Lung (tissue), 11 donors: ENCODE measurements at regions not wholly inside any gene's neighbourhood (a gene's known extent, or its start where the extent isn't known, plus 50 kb on each side); places are given as distances from the start of the nearest gene placed in this dataset.

Source experiments
- ATAC-seq: fragments of 200-7000 bp; cut with Tn5 transposase; one replicate; pipeline ENCODE4 v1.9.1; 2020; ENCODE audit warnings: moderate number of reproducible peaks; ENCODE audit not compliant: insufficient read depth, low FRiP score
- DNase-seq, 3 donors: peaks; one replicate each; pipeline ENCODE4 v3.0.0-alpha.2; 2013 to 2017
- H3K27ac ChIP-seq, 2 donors: one replicate each; pipeline ENCODE4 v1.5.1; 2013; ENCODE audit warnings: mild to moderate bottlenecking in 2 of 2, moderate library complexity in 2 of 2, control low read depth in 1 of 2, inconsistent platforms in 1 of 2, low read depth in 1 of 2, low read length in 1 of 2
- H3K27me3 ChIP-seq, 3 donors: one replicate each; pipeline ENCODE4 v1.5.1; 2013; ENCODE audit warnings: low read length in 2 of 3; ENCODE audit not compliant: control insufficient read depth in 3 of 3, insufficient read depth in 3 of 3
- H3K36me3 ChIP-seq, 4 donors: one replicate each; pipeline ENCODE4 v1.5.1; 2013; ENCODE audit warnings: low read length in 4 of 4, mild to moderate bottlenecking in 1 of 4, moderate library complexity in 1 of 4; ENCODE audit not compliant: control insufficient read depth in 4 of 4, insufficient read depth in 4 of 4
- H3K4me1 ChIP-seq, 5 donors: one replicate each; pipeline ENCODE4 v1.5.1; 2013; ENCODE audit warnings: low read length in 5 of 5, mild to moderate bottlenecking in 2 of 5, moderate library complexity in 1 of 5; ENCODE audit not compliant: control insufficient read depth in 5 of 5, insufficient read depth in 5 of 5
- H3K4me3 ChIP-seq: one replicate; pipeline ENCODE4 v1.5.1; 2013; ENCODE audit warnings: mild to moderate bottlenecking, control low read depth, moderate library complexity
- H3K9ac ChIP-seq, 2 donors: one replicate each; pipeline ENCODE4 v1.5.1; 2013; ENCODE audit warnings: low read length in 2 of 2, control low read depth in 1 of 2; ENCODE audit not compliant: insufficient read depth in 1 of 2
- H3K9me3 ChIP-seq, 4 donors: one replicate each; pipeline ENCODE4 v1.5.1; 2013; ENCODE audit warnings: low read length in 3 of 4, mild to moderate bottlenecking in 1 of 4, moderate library complexity in 1 of 4; ENCODE audit not compliant: control insufficient read depth in 4 of 4, insufficient read depth in 3 of 4
- CTCF ChIP-seq: IDR thresholded peaks from 2 replicates; pipeline ENCODE4 v1.5.1; 2012; ENCODE audit warnings: mild to moderate bottlenecking; ENCODE audit errors: control extremely low read depth, extremely low read depth
- WGBS, 2 donors: extraction: QIAGEN DNeasy Blood & Tissue Kit; methylation state at CpG; one replicate each; pipeline ENCODE4 v1.1.7; 2013; 5-methylcytosine and 5-hydroxymethylcytosine counted together
- donor health status: control.
- donor health status: control.
- donor health status: Bipolar disorder and iron deficiency.
- donor health status: healthy.
- donor health status: DM: yes; HTN: yes; CAD: no.

GRCh38 chr18:45506951-45507350 lies 108.3 kb upstream of the SLC14A2 start:
- H3K4me1 ChIP-seq: peaks cover 0 to 10% (median 3%) of the 10 kb centered on the region in 5 donors
- no peak for DNase-seq
- WGBS, 2 donors: 90 to 92% methylated on average over 4 of the region's 4 CpGs

GRCh38 chr18:45509535-45509934 lies 105.7 kb upstream of the SLC14A2 start:
- no peaks in the 10 kb centered on the region for H3K36me3 ChIP-seq
- no peak overlapping the region for H3K4me3 ChIP-seq
- peaks cover 0 to 8% (median 0%) of the 10 kb centered on the region in 4 donors for H3K9me3 ChIP-seq
- ATAC-seq (no peak), DNase-seq (no peak)
- 65 to 69% methylated on average over 4 of the region's 4 CpGs for WGBS, 2 donors
- no peaks in the 10 kb centered on the region for H3K27me3 ChIP-seq
- peaks cover 0 to 10% (median 0%) of the 10 kb centered on the region in 5 donors for H3K4me1 ChIP-seq
- TF ChIP-seq CTCF: no peak
- no peak overlapping the region for H3K9ac ChIP-seq
- no peak overlapping the region for H3K27ac ChIP-seq

More at GRCh38 chr18:45506951-45507350, 108.3 kb upstream of the SLC14A2 start:
- Histone ChIP-seq H3K4me3 (no peak overlapping the region), H3K27ac (no peak overlapping the region), H3K9ac (no peak overlapping the region), H3K9me3 (peaks cover 0 to 8% (median 0%) of the 10 kb centered on the region in 4 donors), H3K27me3 (no peaks in the 10 kb centered on the region), H3K36me3 (no peaks in the 10 kb centered on the region)
- TF ChIP-seq CTCF: no peak
- ATAC-seq: no peak

- Histone ChIP-seq H3K9me3 (peaks cover 0 to 8% (median 0%) of the 10 kb centered on the region in 4 donors), H3K27ac (no peak overlapping the region), H3K36me3 (no peaks in the 10 kb centered on the region), H3K27me3 (no peaks in the 10 kb centered on the region), H3K4me1 (peaks cover 0 to 10% (median 0%) of the 10 kb centered on the region in 5 donors), H3K4me3 (no peak overlapping the region), H3K9ac (no peak overlapping the region)
- no peak for TF ChIP-seq CTCF
- DNase-seq (peak in 1 of 3 donors; percentile 22), ATAC-seq (no peak)
- 77 to 82% methylated on average over 3 of the region's 3 CpGs for WGBS, 2 donors
These were observed 104.6 kb upstream of the SLC14A2 start for GRCh38 chr18:45510656-45511055.

- Histone ChIP-seq H3K4me1 (peaks cover 0 to 23% (median 6%) of the 10 kb centered on the region in 5 donors), H3K36me3 (no peaks in the 10 kb centered on the region), H3K27me3 (no peaks in the 10 kb centered on the region), H3K27ac (no peak overlapping the region), H3K4me3 (no peak overlapping the region), H3K9ac (no peak overlapping the region), H3K9me3 (peaks cover 0 to 2% (median 0%) of the 10 kb centered on the region in 4 donors)
- TF ChIP-seq CTCF: no peak
- DNase-seq: no peak
- no peak for ATAC-seq
- WGBS, 2 donors: 72 to 86% methylated on average over 5 of the region's 5 CpGs
These were observed 102.8 kb upstream of the SLC14A2 start for GRCh38 chr18:45512363-45512953.
